NB4 (cell line): ENCODE measurements at regions not wholly inside any gene's neighbourhood (a gene's known extent, or its start where the extent isn't known, plus 50 kb on each side); places are given as distances from the start of the nearest gene placed in this dataset.
"Not testable (repeated sequence)": the region's sequence is repeated elsewhere in the genome, so short reads cannot be mapped to it uniquely, and the experiment has no call there.

ENCODE experiments used
- DNase-seq: peaks from one replicate; pipeline ENCODE4 v3.0.0; 2010; ENCODE audit warnings: low read depth
- H3K4me3 ChIP-seq: one replicate; pipeline ENCODE4 v1.5.1; 2011; ENCODE audit warnings: mild to moderate bottlenecking, low read depth, low read length, moderate library complexity
- CTCF ChIP-seq: IDR thresholded peaks from one replicate; pipeline ENCODE4 v1.5.1; 2012; ENCODE audit warnings: low read depth, low read length
- MYC ChIP-seq: IDR thresholded peaks from 2 replicates; pipeline ENCODE4 v1.6.1; 2011; ENCODE audit warnings: low read depth, low read length
- POLR2A ChIP-seq: IDR thresholded peaks from 2 replicates; pipeline ENCODE4 v1.6.1; 2011; ENCODE audit warnings: mild to moderate bottlenecking; ENCODE audit not compliant: insufficient read length; ENCODE audit errors: extremely low read depth
- TF ChIP-seq, protein P1 (sequence below): IDR thresholded peaks from 2 replicates; pipeline ENCODE4 v1.6.1; 2011; ENCODE audit warnings: low read depth, low read length

DNA sequence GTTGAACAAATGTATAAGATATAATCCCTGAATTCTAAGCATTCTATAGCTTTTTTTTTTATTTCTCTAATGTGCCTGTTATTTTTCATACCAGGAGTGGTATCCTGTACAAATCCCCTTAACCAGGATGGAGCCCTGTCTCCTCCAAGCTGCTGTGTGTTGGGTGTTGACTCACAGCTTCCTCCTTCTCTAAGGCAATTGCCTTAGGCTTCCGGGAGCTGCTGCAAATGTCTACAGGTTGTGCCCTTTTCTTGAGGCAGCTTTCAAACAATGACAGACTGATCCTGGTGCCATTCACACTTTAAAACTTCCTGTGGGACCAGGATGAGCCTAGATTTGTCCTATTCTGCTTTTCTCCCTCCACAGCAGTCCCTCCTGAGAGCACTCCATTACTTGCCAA, 173.2 kb downstream of the BTBD3 start:
- H3K4me3 ChIP-seq = no peak overlapping the region
- DNase-seq = peak; percentile 11
- TF ChIP-seq MYC (no peak), POLR2A (no peak), CTCF (no peak)
- TF ChIP-seq, protein P1, sequence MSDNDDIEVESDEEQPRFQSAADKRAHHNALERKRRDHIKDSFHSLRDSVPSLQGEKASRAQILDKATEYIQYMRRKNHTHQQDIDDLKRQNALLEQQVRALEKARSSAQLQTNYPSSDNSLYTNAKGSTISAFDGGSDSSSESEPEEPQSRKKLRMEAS = no peak

DNA sequence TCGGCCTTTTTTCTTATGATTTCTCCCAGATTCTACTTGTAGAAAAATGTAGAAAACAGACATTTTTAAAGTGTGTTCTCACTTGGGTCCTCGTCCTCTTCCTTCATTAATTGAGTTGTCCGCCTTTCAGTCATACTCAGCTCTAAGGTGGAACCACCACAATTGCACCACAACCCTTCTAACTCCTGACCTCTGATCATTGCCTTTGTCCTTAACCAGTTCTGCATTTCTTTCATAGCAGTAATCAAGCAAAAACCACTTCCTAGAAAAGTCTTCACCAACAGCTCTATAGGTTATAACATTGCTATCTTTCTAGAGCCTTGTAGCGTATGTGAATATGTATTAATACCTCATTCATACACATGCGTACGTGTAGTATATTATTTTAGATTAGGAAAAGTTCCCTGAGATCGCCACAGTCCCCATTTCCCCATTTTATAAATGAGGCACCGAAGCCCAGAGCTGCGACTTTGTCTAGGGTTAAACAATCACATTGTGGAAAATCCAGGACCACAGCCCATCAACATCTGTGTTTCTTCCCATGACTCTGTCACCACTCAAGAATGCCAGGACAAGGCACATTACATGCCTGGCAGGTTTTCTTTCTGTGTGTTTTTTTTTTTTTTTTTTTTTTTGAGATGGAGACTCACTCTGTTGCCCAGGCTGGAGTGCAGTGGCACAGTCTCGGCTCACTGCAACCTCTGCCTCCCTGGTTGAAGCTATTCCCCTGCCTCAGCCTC, 175.5 kb downstream of the BTBD3 start:
- DNase-seq = peak; percentile 41
- TF ChIP-seq, protein P1 = no peak
- no peak for TF ChIP-seq CTCF
- TF ChIP-seq MYC = no peak
- no peak for TF ChIP-seq POLR2A
- no peak overlapping the region for H3K4me3 ChIP-seq

- H3K4me3 ChIP-seq, DNase-seq: not testable (repeated sequence)
Measured at GRCh38 chr20:12093797-12094190, 176.1 kb downstream of the BTBD3 start.

- TF ChIP-seq POLR2A (no peak), MYC (no peak), CTCF (no peak)
- TF ChIP-seq, protein P1 = no peak
- no peak for DNase-seq
Measured at GRCh38 chr20:12095180-12095920, 177.7 kb downstream of the BTBD3 start.

GRCh38 chr20:12098421-12098820, 180.7 kb downstream of the BTBD3 start:
- no peak overlapping the region for H3K4me3 ChIP-seq
- no peak for DNase-seq
- TF ChIP-seq POLR2A (no peak), MYC (no peak), CTCF (no peak)
- TF ChIP-seq, protein P1 = no peak

More at GRCh38 chr20:12095180-12095920, 177.7 kb downstream of the BTBD3 start:
- no peak overlapping the region for H3K4me3 ChIP-seq

DNA sequence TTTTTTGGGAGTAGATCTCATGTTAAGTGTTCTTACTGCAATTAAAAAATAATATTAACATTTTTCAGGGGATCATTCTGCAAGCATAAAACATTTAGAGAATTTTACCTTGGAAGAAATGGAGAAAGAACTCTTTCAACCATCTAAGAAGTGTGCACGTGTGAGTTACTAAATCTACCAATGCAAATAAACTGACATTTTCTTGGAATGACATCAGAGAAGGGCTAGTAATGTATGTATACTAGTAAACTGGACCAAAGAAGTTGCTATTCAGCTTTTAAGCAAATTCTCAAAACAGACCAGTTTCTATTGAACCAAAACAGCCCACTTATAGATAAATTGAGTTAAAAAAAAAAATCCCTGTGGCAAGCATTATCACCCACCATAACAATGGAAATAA, 191.2 kb downstream of the BTBD3 start:
- no peak overlapping the region for H3K4me3 ChIP-seq
- DNase-seq = no peak
- TF ChIP-seq MYC (no peak), CTCF (no peak), POLR2A (no peak)
- TF ChIP-seq, protein P1 = no peak
